A549 (cell line): ENCODE measurements at regions not wholly inside any gene's neighbourhood (a gene's known extent, or its start where the extent isn't known, plus 50 kb on each side); places are given as distances from the start of the nearest gene placed in this dataset.

Experiments used
- ATAC-seq, 2 experiments: fragments of 200-7000 bp in 1 of 2; fragments of >200 bp in 1 of 2; cut with Nextera tagmentation in 1 of 2; cut with Tn5 transposase in 1 of 2; 3 replicates each; pipeline versions ENCODE4 v1.8.0 to v1.9.1; 2018 to 2020; ENCODE audit warnings: mild to moderate bottlenecking in 1 of 2, moderate library complexity in 1 of 2
- CTCF ChIA-PET: fragments of 300-600 bp; sonication (Branson Sonifier 250); formaldehyde crosslinking; extraction: SDS; loops from one replicate; lab custom pipeline; 2021; ENCODE audit warnings: antibody characterized with exemption, inconsistent platforms; lab: Yijun Ruan, JAX
- POLR2A ChIA-PET: fragments of 350-600 bp; formaldehyde crosslinking; extraction: SDS; loops from one replicate; lab custom pipeline; 2021; ENCODE audit warnings: antibody characterized with exemption, inconsistent platforms; lab: Yijun Ruan, JAX
- DNase-seq, 2 experiments: peaks; one replicate each; pipeline versions ENCODE4 v3.0.0 to v3.0.0-alpha.2; 2011 to 2016; ENCODE audit warnings: low read depth in 1 of 2, low spot score in 1 of 2
- FAIRE-seq: peaks from 2 replicates; lab custom pipeline; 2011; peaks lifted over from hg19 to GRCh38; lab: Jason Lieb, UNC
- H3K27ac ChIP-seq, 2 experiments: fragments of >200 bp; sonication (Bioruptor Twin); formaldehyde crosslinking; 3 replicates each; pipeline ENCODE4 v1.5.1; 2016 to 2017
- H3K4me1 ChIP-seq: fragments of >200 bp; sonication (Bioruptor Twin); formaldehyde crosslinking; 3 replicates; pipeline ENCODE4 v1.6.1; 2016
- H3K4me2 ChIP-seq: fragments of >200 bp; sonication (Bioruptor Twin); formaldehyde crosslinking; 3 replicates; pipeline ENCODE4 v1.6.1; 2016
- H3K4me3 ChIP-seq: fragments of >200 bp; sonication (Bioruptor Twin); formaldehyde crosslinking; 3 replicates; pipeline ENCODE4 v1.5.1; 2016
- H3K9me3 ChIP-seq: fragments of >200 bp; sonication (Bioruptor Twin); formaldehyde crosslinking; 3 replicates; pipeline ENCODE4 v1.6.1; 2016
- ATOH8 ChIP-seq: fragments of 250-450 bp; sonication (Bioruptor Pico); IDR thresholded peaks from 2 replicates; pipeline ENCODE4 v1.5.0; 2020; ENCODE audit warnings: low read depth, mild to moderate bottlenecking, moderate library complexity
- CHD2 ChIP-seq: fragments of 150-350 bp; IDR thresholded peaks from 2 replicates; pipeline ENCODE4 v1.6.1; 2014; ENCODE audit warnings: low read length; ENCODE audit not compliant: partially characterized antibody
- CTCF ChIP-seq: fragments of >200 bp; sonication (Bioruptor Twin); formaldehyde crosslinking; IDR thresholded peaks from 3 replicates; pipeline ENCODE4 v1.5.1; 2016
- FOSB ChIP-seq: fragments of 250-450 bp; sonication (Bioruptor Pico); IDR thresholded peaks from 2 replicates; pipeline ENCODE4 v1.5.0; 2020; ENCODE audit warnings: mild to moderate bottlenecking, moderate library complexity
- HDAC2 ChIP-seq: fragments of 200-600 bp; sonication (generic); IDR thresholded peaks from 2 replicates; pipeline ENCODE4 v1.6.1; 2016
- HEYL ChIP-seq: fragments of 250-450 bp; sonication (Bioruptor Pico); IDR thresholded peaks from 2 replicates; pipeline ENCODE4 v1.8.0; 2021; ENCODE audit warnings: mild to moderate bottlenecking, moderate library complexity
- HOXA7 ChIP-seq: fragments of 250-450 bp; sonication (Bioruptor Pico); IDR thresholded peaks from 2 replicates; pipeline ENCODE4 v1.5.0; 2020; ENCODE audit warnings: mild to moderate bottlenecking, moderate library complexity
- JUN ChIP-seq, 2 experiments: fragments of >200 bp; sonication (Bioruptor Twin); formaldehyde crosslinking; IDR thresholded peaks; 2 replicates in 1 of 2; 3 replicates in 1 of 2; pipeline ENCODE4 v1.6.1; 2016 to 2017
- JUNB ChIP-seq: fragments of >200 bp; sonication (Bioruptor Twin); formaldehyde crosslinking; IDR thresholded peaks from 2 replicates; pipeline ENCODE4 v1.6.1; 2016
- KDM1A ChIP-seq: fragments of 200-600 bp; sonication (generic); IDR thresholded peaks from 2 replicates; pipeline ENCODE4 v1.6.1; 2016; ENCODE audit warnings: low read depth, mild to moderate bottlenecking
- MYC ChIP-seq: IDR thresholded peaks from 2 replicates; pipeline ENCODE4 v1.6.1; 2012; ENCODE audit warnings: mild to moderate bottlenecking, inconsistent platforms, low read length, improper control_type of control experiment, borderline replicate concordance
- PBX3 ChIP-seq: IDR thresholded peaks from 2 replicates; pipeline ENCODE4 v1.6.1; 2012
- POLR2A ChIP-seq: IDR thresholded peaks from 2 replicates; pipeline ENCODE4 v1.6.1; 2012; ENCODE audit warnings: mild to moderate bottlenecking, low read length
- RAD21 ChIP-seq, 2 experiments: fragments of >200 bp in 1 of 2; sonication (Bioruptor Twin) in 1 of 2; formaldehyde crosslinking in 1 of 2; IDR thresholded peaks in 1 of 2; conservative IDR thresholded peaks in 1 of 2; 2 replicates in 1 of 2; 3 replicates in 1 of 2; pipeline ENCODE4 v1.6.1; 2012 to 2018; ENCODE audit warnings: inconsistent platforms in 1 of 2
- REST ChIP-seq: fragments of 200-600 bp; sonication (generic); IDR thresholded peaks from 2 replicates; pipeline ENCODE4 v1.6.1; 2016; ENCODE audit warnings: antibody characterized with exemption, mild to moderate bottlenecking, moderate library complexity
- RFX5 ChIP-seq: fragments of 450-650 bp; IDR thresholded peaks from 2 replicates; pipeline ENCODE4 v1.7.1; 2014; ENCODE audit warnings: antibody characterized with exemption, mild to moderate bottlenecking, moderate library complexity
- RNF2 ChIP-seq: fragments of 200-600 bp; sonication (generic); IDR thresholded peaks from 2 replicates; pipeline ENCODE4 v1.6.1; 2016; ENCODE audit warnings: low read depth, mild to moderate bottlenecking, antibody characterized with exemption, moderate library complexity, borderline replicate concordance
- TP53 ChIP-seq: fragments of 250-450 bp; sonication (Bioruptor Pico); IDR thresholded peaks from 2 replicates; pipeline ENCODE4 v1.5.0; 2021; ENCODE audit warnings: mild to moderate bottlenecking, moderate library complexity
- WGBS: methylation state at CpG from one replicate; pipeline ENCODE4 v1.1.6; 2017; ENCODE audit errors: missing lambda C conversion rate; 5-methylcytosine and 5-hydroxymethylcytosine counted together

GRCh38 chr12:70048521-70049250 is 194.5 kb upstream of the CNOT2 start:
- no peak for FAIRE-seq
- WGBS = 39% methylated on average over 1 of the region's 1 CpG
- no peak for TF ChIP-seq JUNB
- no peak for TF ChIP-seq TP53
- TF ChIP-seq JUN (IDR thresholded peaks at IDR 0.05) = no peak
- TF ChIP-seq MYC = no peak
- no peak for TF ChIP-seq CHD2

GRCh38 chr12:70049596-70050360 is 193.5 kb upstream of the CNOT2 start:
- ChIA-PET CTCF (no interaction called here), POLR2A (no interaction called here)
- FAIRE-seq = no peak
- TF ChIP-seq ATOH8 (no peak), REST (no peak), RNF2 (no peak), PBX3 (no peak), HEYL (no peak), RAD21 (conservative IDR thresholded peaks at IDR 0.05 in 1 of 2, IDR thresholded peaks at IDR 0.05 in 1 of 2) (no peak), FOSB (CRISPR knock-in tag) (no peak), RFX5 (no peak), KDM1A (no peak), CTCF (no peak), HOXA7 (CRISPR knock-in tag) (no peak), POLR2A (no peak), HDAC2 (no peak)
- Histone ChIP-seq H3K4me1 (peaks cover 16% of the 10 kb centered on the region; the same call in 2 of the 3 replicates), H3K9me3 (no peaks in the 10 kb centered on the region), H3K4me2 (no peak overlapping the region), H3K4me3 (no peak overlapping the region), H3K27ac (no peak overlapping the region)
- DNase-seq = no peak
- no peak for ATAC-seq
- 72% methylated on average over 5 of the region's 5 CpGs for WGBS

More at GRCh38 chr12:70048521-70049250, 194.5 kb upstream of the CNOT2 start:
- ATAC-seq (no peak), DNase-seq (no peak)
- no peak overlapping the region for H3K27ac ChIP-seq
- H3K4me1 ChIP-seq = peaks cover 17% of the 10 kb centered on the region; the same call in 2 of the 3 replicates
- H3K9me3 ChIP-seq = no peaks in the 10 kb centered on the region
- no peak overlapping the region for H3K4me2 ChIP-seq
- no peak overlapping the region for H3K4me3 ChIP-seq
- POLR2A ChIA-PET = no interaction called here
- CTCF ChIA-PET = no interaction called here
